Sigmoid colon (tissue), 6 donors: ENCODE measurements at regions not wholly inside any gene's neighbourhood (a gene's known extent, or its start where the extent isn't known, plus 50 kb on each side); places are given as distances from the start of the nearest gene placed in this dataset.

Experiments
- DNase-seq: peaks from one replicate; pipeline ENCODE4 v3.0.0-alpha.2; 2019
- H3K27ac ChIP-seq, 4 donors: fragments of 200-600 bp; sonication (generic); one replicate each; pipeline ENCODE4 v1.5.1; 2016 to 2019; ENCODE audit warnings: mild to moderate bottlenecking in 1 of 4
- H3K27me3 ChIP-seq, 3 donors: fragments of 200-600 bp; sonication (generic); one replicate each; pipeline ENCODE4 v1.5.1; 2019; ENCODE audit warnings: mild to moderate bottlenecking in 1 of 3
- H3K36me3 ChIP-seq, 4 donors: fragments of 200-600 bp; sonication (generic); one replicate each; pipeline ENCODE4 v1.5.1; 2016 to 2019
- H3K4me1 ChIP-seq, 4 donors: fragments of 200-600 bp; sonication (generic); one replicate each; pipeline ENCODE4 v1.5.1; 2017 to 2019
- H3K4me3 ChIP-seq, 4 donors: fragments of 200-600 bp; sonication (generic); one replicate each; pipeline ENCODE4 v1.5.1; 2017 to 2019; ENCODE audit warnings: mild to moderate bottlenecking in 2 of 4, moderate library complexity in 1 of 4
- H3K9me3 ChIP-seq, 4 donors: fragments of 200-600 bp in 3 of 4; sonication (generic) in 3 of 4; one replicate each; pipeline versions ENCODE4 v1.5.1 to v1.6.1; 2013 to 2019
- EP300 ChIP-seq, 4 donors: sonication (generic); formaldehyde crosslinking; IDR thresholded peaks; one replicate each; pipeline ENCODE4 v1.6.1; 2017; ENCODE audit warnings: antibody characterized with exemption in 4 of 4
- POLR2A ChIP-seq, 2 donors: fragments of 450-650 bp; IDR thresholded peaks; one replicate each; pipeline ENCODE4 v1.6.1; 2016; ENCODE audit warnings: antibody characterized with exemption in 2 of 2, mild to moderate bottlenecking in 2 of 2, moderate library complexity in 2 of 2
- POLR2AphosphoS5 ChIP-seq, 4 donors: sonication (generic); formaldehyde crosslinking; IDR thresholded peaks; one replicate each; pipeline ENCODE4 v1.6.1; 2017; ENCODE audit warnings: antibody characterized with exemption in 4 of 4
- WGBS, 2 donors: extraction: QIAGEN DNeasy Blood & Tissue Kit; methylation state at CpG; one replicate each; pipeline ENCODE4 v1.1.7; 2013; 5-methylcytosine and 5-hydroxymethylcytosine counted together
- intact Hi-C: fragments of 100-400 bp; cut with DNase I; formaldehyde crosslinking; loops from one replicate; pipeline ENCODE4 v1.15.1; 2023
- TF ChIP-seq, protein P1 (sequence below), 4 experiments: fragments of 450-650 bp in 3 of 4; fragments of 200-600 bp in 1 of 4; IDR thresholded peaks; one replicate each; pipeline ENCODE4 v1.5.1; 2016 to 2019; ENCODE audit warnings: antibody characterized with exemption in 4 of 4, mild to moderate bottlenecking in 3 of 4, moderate library complexity in 2 of 4
- donor health status: healthy with polysubstance abuse.
- donor health status: healthy.

DNA sequence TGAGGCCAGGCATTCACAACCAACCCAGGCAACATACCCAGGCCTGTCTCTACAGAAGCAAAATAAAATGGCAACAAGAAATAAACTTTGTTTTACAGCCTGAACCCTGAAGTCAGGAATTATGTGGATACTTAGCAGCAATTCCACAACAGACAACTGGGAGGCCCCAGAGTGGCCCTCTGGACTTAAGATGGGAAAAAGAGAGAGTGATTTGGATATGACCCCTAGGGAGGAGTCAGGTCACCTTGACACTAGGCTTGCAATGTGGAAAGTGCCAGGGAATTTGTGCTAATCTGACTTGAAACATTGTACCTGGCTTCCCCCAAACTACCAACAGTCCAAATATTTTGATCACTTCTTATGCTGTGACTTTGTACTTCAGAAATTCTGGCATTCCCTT is 193.1 kb downstream of the PARM1 start:
- Histone ChIP-seq H3K27me3 (no peaks in the 10 kb centered on the region), H3K36me3 (no peaks in the 10 kb centered on the region), H3K27ac (no peak overlapping the region), H3K9me3 (no peaks in the 10 kb centered on the region), H3K4me1 (no peaks in the 10 kb centered on the region), H3K4me3 (no peak overlapping the region)
- intact Hi-C loops = no loop called here
- DNase-seq = no peak
- TF ChIP-seq POLR2A (IDR thresholded peaks at IDR 0.05) = no peak
- no peak for TF ChIP-seq POLR2AphosphoS5 (IDR thresholded peaks at IDR 0.05)
- TF ChIP-seq, protein P1, sequence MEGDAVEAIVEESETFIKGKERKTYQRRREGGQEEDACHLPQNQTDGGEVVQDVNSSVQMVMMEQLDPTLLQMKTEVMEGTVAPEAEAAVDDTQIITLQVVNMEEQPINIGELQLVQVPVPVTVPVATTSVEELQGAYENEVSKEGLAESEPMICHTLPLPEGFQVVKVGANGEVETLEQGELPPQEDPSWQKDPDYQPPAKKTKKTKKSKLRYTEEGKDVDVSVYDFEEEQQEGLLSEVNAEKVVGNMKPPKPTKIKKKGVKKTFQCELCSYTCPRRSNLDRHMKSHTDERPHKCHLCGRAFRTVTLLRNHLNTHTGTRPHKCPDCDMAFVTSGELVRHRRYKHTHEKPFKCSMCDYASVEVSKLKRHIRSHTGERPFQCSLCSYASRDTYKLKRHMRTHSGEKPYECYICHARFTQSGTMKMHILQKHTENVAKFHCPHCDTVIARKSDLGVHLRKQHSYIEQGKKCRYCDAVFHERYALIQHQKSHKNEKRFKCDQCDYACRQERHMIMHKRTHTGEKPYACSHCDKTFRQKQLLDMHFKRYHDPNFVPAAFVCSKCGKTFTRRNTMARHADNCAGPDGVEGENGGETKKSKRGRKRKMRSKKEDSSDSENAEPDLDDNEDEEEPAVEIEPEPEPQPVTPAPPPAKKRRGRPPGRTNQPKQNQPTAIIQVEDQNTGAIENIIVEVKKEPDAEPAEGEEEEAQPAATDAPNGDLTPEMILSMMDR (IDR thresholded peaks at IDR 0.05) = no peak
- no peak for TF ChIP-seq EP300 (IDR thresholded peaks at IDR 0.05)

- intact Hi-C loops = no loop called here
- peaks cover 0 to 6% (median 0%) of the 10 kb centered on the region in 4 donors for H3K9me3 ChIP-seq
- TF ChIP-seq, protein P1 (IDR thresholded peaks at IDR 0.05) = no peak
- TF ChIP-seq POLR2A (IDR thresholded peaks at IDR 0.05) (no peak), EP300 (IDR thresholded peaks at IDR 0.05) (no peak)
Measured at GRCh38 chr4:75122424-75123014, 189.6 kb downstream of the PARM1 start.

GRCh38 chr4:75118739-75119138 is 185.8 kb downstream of the PARM1 start:
- no peak overlapping the region for H3K27ac ChIP-seq
- no peaks in the 10 kb centered on the region for H3K27me3 ChIP-seq
- no peaks in the 10 kb centered on the region for H3K4me1 ChIP-seq
- WGBS, 2 donors = 89 to 91% methylated on average over 4 of the region's 4 CpGs
- H3K4me3 ChIP-seq = no peak overlapping the region
- no peak for DNase-seq
- peaks cover 0 to 6% (median 0%) of the 10 kb centered on the region in 4 donors for H3K9me3 ChIP-seq
- intact Hi-C loops = no loop called here
- TF ChIP-seq POLR2A (IDR thresholded peaks at IDR 0.05) (no peak), POLR2AphosphoS5 (IDR thresholded peaks at IDR 0.05) (no peak), EP300 (IDR thresholded peaks at IDR 0.05) (no peak)
- TF ChIP-seq, protein P1 (IDR thresholded peaks at IDR 0.05) = no peak
- H3K36me3 ChIP-seq = no peaks in the 10 kb centered on the region

More at GRCh38 chr4:75122424-75123014, 189.6 kb downstream of the PARM1 start:
- H3K27ac ChIP-seq = no peak overlapping the region
- H3K27me3 ChIP-seq = no peaks in the 10 kb centered on the region
- no peaks in the 10 kb centered on the region for H3K4me1 ChIP-seq
- H3K36me3 ChIP-seq = no peaks in the 10 kb centered on the region
- no peak for DNase-seq
- H3K4me3 ChIP-seq = no peak overlapping the region

GRCh38 chr4:75110061-75110460 is 177.1 kb downstream of the PARM1 start:
- H3K9me3 ChIP-seq = no peaks in the 10 kb centered on the region
- no peak for TF ChIP-seq POLR2AphosphoS5 (IDR thresholded peaks at IDR 0.05)
- TF ChIP-seq POLR2A (IDR thresholded peaks at IDR 0.05) = no peak
- TF ChIP-seq EP300 (IDR thresholded peaks at IDR 0.05) = no peak
- TF ChIP-seq, protein P1 (IDR thresholded peaks at IDR 0.05) = no peak
- H3K36me3 ChIP-seq = no peaks in the 10 kb centered on the region
- no peaks in the 10 kb centered on the region for H3K27me3 ChIP-seq
- H3K27ac ChIP-seq = no peak overlapping the region
- intact Hi-C loops = no loop called here
- WGBS, 2 donors = 78 to 90% methylated on average over 3 of the region's 3 CpGs
- peaks cover 0 to 3% (median 0%) of the 10 kb centered on the region in 4 donors for H3K4me1 ChIP-seq
- H3K4me3 ChIP-seq = no peak overlapping the region
- DNase-seq = no peak
